H1 (cell line): ENCODE measurements at regions not wholly inside any gene's neighbourhood (a gene's known extent, or its start where the extent isn't known, plus 50 kb on each side); places are given as distances from the start of the nearest gene placed in this dataset.

Experiments
- CTCF ChIA-PET: fragments of 300-600 bp; sonication (Branson Sonifier 250); formaldehyde crosslinking; loops from one replicate; lab custom pipeline; 2021; ENCODE audit not compliant: partially characterized antibody; lab: Charles Lee
- POLR2A ChIA-PET: fragments of 300-600 bp; sonication (Branson Sonifier 250); formaldehyde crosslinking; loops from one replicate; lab custom pipeline; 2021; ENCODE audit warnings: inconsistent platforms; ENCODE audit not compliant: partially characterized antibody; lab: Charles Lee
- DNase-seq, 2 experiments: peaks; one replicate each; pipeline versions ENCODE4 v3.0.0 to v3.0.0-alpha.2; 2010 to 2022; ENCODE audit warnings: low spot score in 2 of 2, low read depth in 1 of 2, mixed read lengths in 1 of 2
- FAIRE-seq: peaks from 2 replicates; lab custom pipeline; 2011; peaks lifted over from hg19 to GRCh38; lab: Jason Lieb, UNC
- H2AFZ ChIP-seq: 2 replicates; pipeline ENCODE4 v1.8.1; 2012; ENCODE audit warnings: low read length, inconsistent platforms
- H2AK5ac ChIP-seq: 2 replicates; pipeline ENCODE4 v1.6.1; 2013; ENCODE audit warnings: low read depth, low read length
- H2BK120ac ChIP-seq: replicated peaks from 2 replicates; pipeline ENCODE3; 2013; ENCODE audit warnings: low read depth, low read length, inconsistent platforms
- H2BK12ac ChIP-seq: 2 replicates; pipeline ENCODE4 v1.6.1; 2013; ENCODE audit warnings: low read depth, low read length
- H2BK15ac ChIP-seq: 2 replicates; pipeline ENCODE4 v1.6.1; 2013; ENCODE audit warnings: low read length
- H2BK20ac ChIP-seq: 2 replicates; pipeline ENCODE4 v1.6.1; 2013; ENCODE audit warnings: low read length
- H2BK5ac ChIP-seq: 2 replicates; pipeline ENCODE4 v1.6.1; 2013; ENCODE audit warnings: low read depth, low read length
- H3K14ac ChIP-seq: 2 replicates; pipeline ENCODE4 v1.6.1; 2013; ENCODE audit warnings: inconsistent platforms; ENCODE audit not compliant: insufficient read length
- H3K18ac ChIP-seq: 2 replicates; pipeline ENCODE4 v1.6.1; 2013; ENCODE audit warnings: low read length; ENCODE audit errors: extremely low read depth
- H3K23ac ChIP-seq: 2 replicates; pipeline ENCODE4 v1.6.1; 2013; ENCODE audit warnings: inconsistent platforms; ENCODE audit not compliant: insufficient read length
- H3K23me2 ChIP-seq: 2 replicates; pipeline ENCODE4 v1.6.1; 2013; ENCODE audit warnings: low read depth, low read length
- H3K27ac ChIP-seq: 2 replicates; pipeline ENCODE4 v1.6.1; 2011; ENCODE audit warnings: low read depth, low read length, inconsistent platforms
- H3K27me3 ChIP-seq, 4 experiments: replicated peaks in 1 of 4; 1 replicate in 1 of 4; 2 replicates in 3 of 4; pipeline versions ENCODE4 v1.6.1 to v1.8.1; 2011 to 2013; ENCODE audit warnings: low read length in 3 of 4, mild to moderate bottlenecking in 3 of 4, inconsistent platforms in 2 of 4, mixed read lengths in 2 of 4, moderate library complexity in 1 of 4; ENCODE audit not compliant: control insufficient read depth in 3 of 4, insufficient read depth in 3 of 4; ENCODE audit errors: extremely low read depth in 1 of 4
- H3K36me3 ChIP-seq, 4 experiments: 2 replicates each; pipeline versions ENCODE4 v1.6.1 to v1.8.1; 2011 to 2013; ENCODE audit warnings: mild to moderate bottlenecking in 4 of 4, low read length in 3 of 4, moderate library complexity in 2 of 4, control low read depth in 1 of 4, inconsistent platforms in 1 of 4; ENCODE audit not compliant: insufficient read depth in 4 of 4, control insufficient read depth in 2 of 4
- H3K4ac ChIP-seq: replicated peaks from 2 replicates; pipeline ENCODE3; 2013; ENCODE audit warnings: low read length, low read depth, mixed read lengths, inconsistent platforms; ENCODE audit not compliant: insufficient read length
- H3K4me1 ChIP-seq, 4 experiments: replicated peaks in 1 of 4; 1 replicate in 1 of 4; 2 replicates in 3 of 4; pipeline versions ENCODE4 v1.6.1 to v1.8.1; 2011 to 2013; ENCODE audit warnings: low read length in 3 of 4, inconsistent platforms in 2 of 4, mixed read lengths in 1 of 4; ENCODE audit not compliant: insufficient read depth in 4 of 4, control insufficient read depth in 3 of 4
- H3K4me2 ChIP-seq, 2 experiments: 2 replicates each; pipeline versions ENCODE4 v1.6.1 to v1.8.1; 2011 to 2013; ENCODE audit warnings: low read depth in 2 of 2, low read length in 2 of 2, control low read depth in 1 of 2, inconsistent platforms in 1 of 2, mild to moderate bottlenecking in 1 of 2; ENCODE audit not compliant: insufficient read depth in 1 of 2
- H3K4me3 ChIP-seq, 4 experiments: fragments of 200-600, 300-600 bp in 1 of 4; sonication (generic), shearing (Covaris generic), sonication (Bioruptor Twin) in 1 of 4; 2 replicates each; pipeline versions ENCODE4 v1.5.1 to v1.8.1; 2011 to 2016; ENCODE audit warnings: low read length in 4 of 4, low read depth in 3 of 4, control low read depth in 2 of 4, inconsistent platforms in 2 of 4, mild to moderate bottlenecking in 2 of 4, mixed read lengths in 1 of 4, moderate library complexity in 1 of 4; ENCODE audit not compliant: insufficient read depth in 2 of 4; ENCODE audit errors: extremely low read depth in 1 of 4
- H3K56ac ChIP-seq: replicated peaks from 2 replicates; pipeline ENCODE3; 2013; ENCODE audit warnings: low read depth, mild to moderate bottlenecking, mixed read lengths, low read length, inconsistent platforms; ENCODE audit not compliant: insufficient read length
- H3K79me1 ChIP-seq: 2 replicates; pipeline ENCODE4 v1.6.1; 2013; ENCODE audit warnings: low read depth, low read length, control low read depth
- H3K79me2 ChIP-seq, 2 experiments: 2 replicates each; pipeline versions ENCODE4 v1.6.1 to v1.8.1; 2012 to 2013; ENCODE audit warnings: low read length in 2 of 2, mild to moderate bottlenecking in 2 of 2, inconsistent platforms in 1 of 2; ENCODE audit not compliant: insufficient read depth in 2 of 2, control insufficient read depth in 1 of 2
- H3K9ac ChIP-seq, 4 experiments: replicated peaks in 1 of 4; 1 replicate in 1 of 4; 2 replicates in 3 of 4; pipeline versions ENCODE4 v1.6.1 to v1.8.1; 2011 to 2013; ENCODE audit warnings: low read depth in 3 of 4, low read length in 3 of 4, control low read depth in 2 of 4, mild to moderate bottlenecking in 2 of 4, moderate library complexity in 2 of 4, inconsistent platforms in 1 of 4; ENCODE audit errors: extremely low read depth in 1 of 4
- H3K9me3 ChIP-seq, 2 experiments: 2 replicates each; pipeline versions ENCODE4 v1.6.1 to v1.8.1; 2012 to 2013; ENCODE audit warnings: mild to moderate bottlenecking in 2 of 2, moderate library complexity in 2 of 2, control low read depth in 1 of 2, inconsistent platforms in 1 of 2, low read depth in 1 of 2, low read length in 1 of 2, mixed read lengths in 1 of 2; ENCODE audit not compliant: insufficient read depth in 2 of 2
- H4K20me1 ChIP-seq, 2 experiments: replicated peaks in 1 of 2; 2 replicates each; pipeline versions ENCODE3 to v1.8.1; 2011 to 2013; ENCODE audit warnings: inconsistent platforms in 2 of 2, low read length in 2 of 2, mild to moderate bottlenecking in 1 of 2; ENCODE audit not compliant: insufficient read depth in 2 of 2, control insufficient read depth in 1 of 2
- H4K5ac ChIP-seq: 2 replicates; pipeline ENCODE4 v1.6.1; 2013; ENCODE audit warnings: low read length, low read depth, mixed read lengths, inconsistent platforms; ENCODE audit not compliant: insufficient read length
- H4K8ac ChIP-seq: 2 replicates; pipeline ENCODE4 v1.8.0; 2013; ENCODE audit warnings: mild to moderate bottlenecking, moderate library complexity, low read length, inconsistent platforms; ENCODE audit not compliant: insufficient read depth; ENCODE audit errors: extremely low read depth
- H4K91ac ChIP-seq: replicated peaks from 2 replicates; pipeline ENCODE3; 2013; ENCODE audit warnings: low read length, mixed read lengths, inconsistent platforms; ENCODE audit not compliant: insufficient read length
- CBX8 ChIP-seq: fragments of 300-800, 300-1000 bp; sonication (generic); IDR thresholded peaks from 2 replicates; pipeline ENCODE4 v1.7.1; 2016; ENCODE audit warnings: low read depth, low read length, borderline replicate concordance
- CHD1 ChIP-seq: IDR thresholded peaks from 2 replicates; pipeline ENCODE4 v1.6.1; 2012; ENCODE audit warnings: low read depth, low read length, improper control_type of control experiment
- WGBS, 2 experiments: shearing (Covaris generic) in 1 of 2; methylation state at CpG; one replicate each; pipeline versions ENCODE4 v1.1.6 to v1.1.7; 2013 to 2015; ENCODE audit warnings: low lambda C conversion rate in 2 of 2, mixed read lengths in 2 of 2, inconsistent platforms in 1 of 2, low coverage in 1 of 2, missing lambda C conversion rate in 1 of 2; ENCODE audit not compliant: insufficient replicate concordance in 2 of 2, insufficient coverage in 1 of 2, insufficient read length in 1 of 2; ENCODE audit errors: extremely low coverage in 1 of 2, missing lambda C conversion rate in 1 of 2; 5-methylcytosine and 5-hydroxymethylcytosine counted together

DNA sequence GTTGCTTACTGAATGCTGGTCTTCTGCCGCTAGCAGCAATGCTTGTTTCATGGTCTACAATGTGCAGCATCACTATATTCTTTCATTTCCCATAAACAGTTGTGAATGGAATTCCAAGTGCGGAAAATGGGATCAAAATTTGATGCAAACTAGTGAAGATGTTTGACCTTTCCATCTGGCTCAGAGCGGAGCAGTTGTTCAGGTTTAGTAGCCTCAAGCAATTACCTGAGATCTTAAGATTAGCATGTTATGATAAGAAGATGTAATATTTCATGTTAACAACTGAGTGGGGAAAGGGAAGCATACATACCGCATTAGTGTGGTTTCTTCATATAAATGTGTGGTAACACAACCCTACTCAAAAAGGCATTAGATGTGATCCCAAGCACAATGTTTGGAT is 221.1 kb upstream of the CFAP20DC start:
- H3K18ac ChIP-seq: no peak overlapping the region
- no peak overlapping the region for H3K4me2 ChIP-seq
- CTCF ChIA-PET: no interaction called here
- H3K23ac ChIP-seq: no peak overlapping the region
- H4K91ac ChIP-seq: no peak overlapping the region
- no peak overlapping the region for H3K9ac ChIP-seq
- no peak overlapping the region for H3K14ac ChIP-seq
- no peak for DNase-seq
- H3K4ac ChIP-seq: no peak overlapping the region
- H2BK5ac ChIP-seq: no peak overlapping the region
- no peak overlapping the region for H3K56ac ChIP-seq
- no peaks in the 10 kb centered on the region for H4K20me1 ChIP-seq
- H2BK15ac ChIP-seq: no peak overlapping the region
- no peak overlapping the region for H2AFZ ChIP-seq
- no peak for TF ChIP-seq CBX8
- no peak for TF ChIP-seq CHD1
- H3K79me2 ChIP-seq: no peaks in the 10 kb centered on the region
- no peak overlapping the region for H2AK5ac ChIP-seq
- no peak overlapping the region for H3K4me3 ChIP-seq
- H3K27ac ChIP-seq: no peak overlapping the region
- H2BK20ac ChIP-seq: no peak overlapping the region
- H3K79me1 ChIP-seq: no peaks in the 10 kb centered on the region
- H3K27me3 ChIP-seq: no peaks in the 10 kb centered on the region
- no peaks in the 10 kb centered on the region for H3K4me1 ChIP-seq
- H4K8ac ChIP-seq: no peak overlapping the region
- no peak overlapping the region for H2BK12ac ChIP-seq
- H4K5ac ChIP-seq: no peak overlapping the region
- POLR2A ChIA-PET: no interaction called here
- FAIRE-seq: no peak
- WGBS, 2 experiments: 89% methylated on average over 4 of the region's 4 CpGs; no CpG with 5 or more reads in 1 of the 2 experiments
- H3K9me3 ChIP-seq: no peaks in the 10 kb centered on the region
- H2BK120ac ChIP-seq: no peak overlapping the region
- no peaks in the 10 kb centered on the region for H3K23me2 ChIP-seq
- H3K36me3 ChIP-seq: no peaks in the 10 kb centered on the region
